GM23248 (cell line): ENCODE measurements at regions not wholly inside any gene's neighbourhood (a gene's known extent, or its start where the extent isn't known, plus 50 kb on each side); places are given as distances from the start of the nearest gene placed in this dataset.

Experiments used
- EZH2 ChIP-seq: fragments of 200-600 bp; sonication (generic); IDR thresholded peaks from 2 replicates; pipeline ENCODE4 v1.6.1; 2018; ENCODE audit warnings: antibody characterized with exemption, mild to moderate bottlenecking; ENCODE audit not compliant: insufficient read depth, poor library complexity, severe bottlenecking
- EZH2phosphoT487 ChIP-seq: fragments of 200-600 bp; sonication (generic); IDR thresholded peaks from 2 replicates; pipeline ENCODE4 v1.6.1; 2018; ENCODE audit warnings: antibody characterized with exemption, moderate library complexity, mild to moderate bottlenecking, low read depth; ENCODE audit not compliant: insufficient read depth

DNA sequence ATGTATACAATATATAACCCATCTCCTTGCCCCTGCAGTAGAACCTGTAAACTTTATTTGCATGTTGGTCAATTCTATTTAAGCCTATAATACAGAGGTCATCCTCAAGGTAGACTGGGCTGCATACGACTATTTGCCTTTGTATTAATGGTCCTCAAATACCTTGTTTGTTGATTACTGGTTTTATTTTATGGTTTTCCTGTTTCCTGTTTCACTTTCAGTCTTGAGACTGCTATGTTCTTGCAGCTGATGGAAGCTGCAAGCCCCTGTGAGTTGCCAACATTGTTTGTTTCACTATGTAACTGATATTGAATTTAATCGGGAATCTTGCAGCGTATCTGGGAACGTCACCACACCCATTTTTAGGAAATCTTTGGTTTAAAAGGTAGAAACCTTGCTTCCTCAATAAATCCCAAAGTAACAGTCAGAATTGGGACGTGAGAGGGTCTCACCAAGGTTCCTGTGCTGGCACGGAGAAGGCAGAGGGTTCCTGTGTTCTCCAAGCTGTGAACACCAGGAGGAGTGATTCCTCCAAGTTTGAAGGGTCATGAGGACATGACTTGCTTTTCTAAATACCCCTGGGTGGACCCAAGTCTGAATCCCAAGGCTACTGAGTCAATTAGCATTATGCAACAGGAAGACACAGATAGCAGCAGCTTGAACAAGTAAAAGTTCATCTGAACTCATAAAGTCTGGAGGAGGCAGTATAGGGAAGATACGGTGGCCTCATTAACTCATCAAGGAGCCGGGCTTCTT, 110.6 kb upstream of the PNPLA4 start:
- TF ChIP-seq EZH2 (no peak), EZH2phosphoT487 (no peak)
